ENCODE measurements at regions not wholly inside any gene's neighbourhood (a gene's known extent, or its start where the extent isn't known, plus 50 kb on each side); places are given as distances from the start of the nearest gene placed in this dataset.

DNA sequence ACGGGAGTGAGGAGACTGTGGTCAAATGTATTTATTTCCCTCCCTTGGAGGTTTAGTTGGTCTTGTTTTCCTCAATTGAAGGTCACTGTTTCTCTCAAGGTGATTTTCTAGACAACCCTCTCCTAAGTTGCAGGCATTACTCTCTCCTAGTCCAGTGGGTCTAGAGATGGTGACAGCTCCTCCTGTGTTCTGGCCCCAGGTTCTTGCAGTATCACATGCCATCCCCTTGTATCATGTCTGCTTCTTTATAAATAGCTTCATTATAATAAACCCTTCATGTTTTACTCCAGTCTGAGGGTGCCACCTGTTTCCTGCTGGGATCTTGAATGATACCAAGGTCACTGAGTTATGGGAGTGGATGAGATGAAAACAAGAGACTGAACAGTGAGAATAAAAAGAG is 208.0 kb upstream of the KCNN2 start:
- DNase-seq (ENCODE audit: low read depth in 2 of 2): no peak

DNA sequence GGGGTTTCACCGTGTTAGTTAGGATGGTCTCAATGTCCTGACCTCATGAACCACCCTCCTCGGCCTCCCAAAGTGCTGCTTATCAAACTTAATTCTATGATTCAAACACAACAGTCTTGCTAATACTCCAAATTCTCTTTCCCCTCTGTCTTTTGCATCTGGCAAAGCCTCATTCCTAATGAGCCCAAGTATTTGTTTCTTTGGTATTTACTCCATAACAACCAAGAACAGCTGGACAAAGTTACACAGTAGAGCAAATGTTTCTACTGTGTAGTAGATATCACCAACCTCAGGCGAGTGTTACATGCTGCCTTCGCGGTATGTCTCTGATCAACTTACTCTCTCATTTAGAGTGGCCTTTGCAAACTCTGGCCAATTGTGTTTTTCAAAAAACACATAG is 195.8 kb upstream of the KCNN2 start:
- DNase-seq (ENCODE audit: low read depth in 2 of 2): no peak

DNA sequence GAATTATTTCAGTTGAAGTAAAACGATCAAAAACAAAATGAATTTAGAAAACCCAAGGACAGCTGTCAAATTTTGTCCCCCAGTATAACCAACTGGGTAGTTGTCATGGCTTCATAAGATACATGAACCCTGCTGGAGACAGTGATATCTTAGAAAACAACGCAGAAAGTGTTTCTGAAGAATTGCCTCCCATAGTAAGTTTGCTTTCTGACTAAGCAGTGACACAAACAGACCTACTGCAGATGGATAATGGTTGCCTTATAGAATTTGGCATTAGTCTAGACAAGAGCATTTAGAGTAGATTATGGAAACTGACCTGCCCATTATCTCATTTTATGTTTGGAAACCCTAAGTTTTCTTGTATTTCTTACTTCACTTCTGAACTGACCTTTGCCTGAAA is 187.7 kb upstream of the KCNN2 start:
- DNase-seq (ENCODE audit: low read depth in 2 of 2): no peak

DNA sequence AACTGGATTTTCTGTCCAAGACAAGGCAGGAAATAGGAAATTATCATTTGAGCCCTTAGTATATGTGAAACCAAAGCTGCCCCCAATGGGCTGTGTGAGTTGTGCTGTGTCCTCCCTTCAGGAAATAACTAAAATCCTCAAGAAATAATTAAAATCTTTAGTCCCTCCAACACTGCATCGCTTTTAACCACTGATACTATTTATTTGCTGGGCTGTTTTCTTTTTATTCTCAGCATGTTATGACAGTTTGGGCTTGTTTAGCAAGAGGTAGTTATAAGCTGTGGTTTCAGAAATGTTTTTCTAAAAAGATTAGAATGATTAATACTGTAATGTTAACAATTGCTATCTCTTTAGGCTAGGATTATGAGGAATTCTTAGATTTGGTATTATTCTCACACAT is 187.0 kb upstream of the KCNN2 start:
- no peak for DNase-seq (ENCODE audit: low read depth in 2 of 2)

DNA sequence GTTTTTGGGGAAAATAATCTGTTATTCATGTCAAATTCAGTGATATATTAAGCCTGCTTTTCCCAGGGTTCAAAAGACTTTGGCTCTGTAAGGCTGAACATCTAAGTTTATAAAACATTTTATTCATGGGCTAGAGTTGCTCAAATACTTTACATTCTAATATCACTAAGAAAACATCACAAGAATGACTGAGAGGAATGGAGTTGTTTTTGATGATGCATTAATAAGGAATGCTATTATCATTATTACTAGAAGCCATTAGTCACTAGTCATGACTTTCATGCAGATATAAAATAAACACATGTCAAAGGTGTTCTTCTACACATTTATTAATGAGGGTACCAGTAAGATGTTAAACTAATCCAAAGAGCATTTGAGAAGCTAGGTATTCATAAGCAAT is 185.5 kb upstream of the KCNN2 start:
- no peak for DNase-seq (ENCODE audit: low read depth in 2 of 2)

- no peak for DNase-seq (ENCODE audit: low read depth in 2 of 2)
Measured at GRCh38 chr5:114179134-114179533, 182.7 kb upstream of the KCNN2 start.

GRCh38 chr5:114184006-114184405 is 177.9 kb upstream of the KCNN2 start:
- no peak for DNase-seq (ENCODE audit: low read depth in 2 of 2)

GRCh38 chr5:114185274-114185673 is 176.6 kb upstream of the KCNN2 start:
- no peak for DNase-seq (ENCODE audit: low read depth in 2 of 2)

DNA sequence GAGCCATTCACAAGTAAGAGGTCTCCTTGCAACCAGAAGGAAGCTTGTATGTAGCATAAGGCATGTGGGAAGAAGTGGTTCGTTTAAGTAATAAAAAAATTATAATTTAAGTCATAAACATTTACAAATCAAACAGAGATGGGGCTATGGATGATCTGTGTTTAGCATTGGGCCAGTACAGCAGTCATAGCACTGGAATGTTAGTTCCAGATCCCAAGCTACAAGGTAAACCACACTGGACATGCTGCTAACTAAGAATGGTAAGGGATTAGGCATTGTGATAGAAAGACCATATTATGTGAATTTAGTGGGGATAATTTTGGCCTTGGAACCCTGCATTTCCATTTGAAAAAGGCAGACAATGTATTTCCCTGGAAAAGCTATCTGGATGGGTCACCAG is 170.4 kb upstream of the KCNN2 start:
- DNase-seq (ENCODE audit: low read depth in 2 of 2): no peak

- no peak for DNase-seq (ENCODE audit: low read depth in 2 of 2)
Measured at GRCh38 chr5:114192108-114192507, 169.8 kb upstream of the KCNN2 start.

DNA sequence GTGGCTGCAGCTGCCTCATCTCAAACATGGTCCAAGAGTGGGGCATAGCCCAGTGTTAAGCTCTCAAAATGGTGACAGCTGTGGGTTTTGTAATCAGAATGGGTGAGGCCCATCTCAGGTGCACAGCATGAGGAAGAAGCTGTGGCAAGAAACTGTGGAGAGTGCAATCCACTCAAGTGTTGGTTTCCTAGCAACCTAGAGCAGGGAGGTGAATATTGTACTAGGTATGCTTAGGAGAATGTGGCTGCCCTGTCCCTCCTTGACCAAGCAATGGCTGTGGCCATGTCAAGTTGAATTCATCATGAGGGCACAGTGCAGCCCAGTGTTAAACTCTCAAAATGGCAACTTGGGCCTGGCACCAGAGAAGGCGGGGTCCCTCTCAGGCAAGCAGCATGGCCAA is 160.5 kb upstream of the KCNN2 start:
- no peak for DNase-seq (ENCODE audit: low read depth in 2 of 2)

- no peak for DNase-seq (ENCODE audit: low read depth in 2 of 2)
Measured at GRCh38 chr5:114204923-114205322, 156.9 kb upstream of the KCNN2 start.

GRCh38 chr5:114206640-114207039 is 155.2 kb upstream of the KCNN2 start:
- DNase-seq (ENCODE audit: low read depth in 2 of 2): no peak

GRCh38 chr5:114207615-114208014 is 154.3 kb upstream of the KCNN2 start:
- DNase-seq (ENCODE audit: low read depth in 2 of 2): no peak

DNA sequence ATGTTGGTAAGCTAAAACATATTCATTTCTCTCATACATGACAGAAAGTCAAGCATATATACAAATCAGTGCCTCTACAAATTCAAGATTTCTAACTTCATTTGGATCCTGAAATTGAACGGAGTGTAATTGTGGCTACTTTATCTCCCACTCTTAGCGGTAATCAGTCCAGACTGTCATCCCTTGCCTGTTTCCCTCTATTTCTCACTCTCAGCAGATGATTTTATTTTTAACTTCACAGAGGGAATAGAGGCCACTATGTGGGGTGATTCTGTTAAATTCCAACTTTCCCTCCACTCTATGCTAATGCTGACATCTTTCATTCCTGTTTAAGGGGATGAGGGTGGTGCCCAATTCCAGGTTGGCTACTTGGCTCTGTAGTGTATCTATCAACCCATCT is 153.8 kb upstream of the KCNN2 start:
- no peak for DNase-seq (ENCODE audit: low read depth in 2 of 2)

DNA sequence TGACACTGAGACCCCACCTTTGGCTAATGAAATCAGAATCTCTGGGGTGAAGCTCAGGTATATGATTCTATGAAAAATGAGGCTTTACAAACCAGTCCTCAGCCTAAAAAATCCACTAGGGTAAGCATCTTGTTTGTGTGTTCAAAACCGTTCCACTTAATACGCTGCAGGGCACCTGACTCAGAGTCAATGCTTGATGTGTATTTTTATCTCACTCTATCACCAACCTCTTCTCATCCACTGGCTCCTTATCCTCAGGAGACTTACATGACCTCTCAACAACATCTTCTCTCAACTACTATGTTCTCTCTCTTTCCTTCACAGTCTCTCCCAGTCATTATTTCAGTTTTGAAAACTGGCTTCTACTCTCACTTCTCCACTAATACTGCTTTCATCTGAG is 153.3 kb upstream of the KCNN2 start:
- DNase-seq (ENCODE audit: low read depth in 2 of 2): no peak

- DNase-seq (ENCODE audit: low read depth in 2 of 2): no peak
Measured at GRCh38 chr5:114210662-114211061, 151.2 kb upstream of the KCNN2 start.

DNA sequence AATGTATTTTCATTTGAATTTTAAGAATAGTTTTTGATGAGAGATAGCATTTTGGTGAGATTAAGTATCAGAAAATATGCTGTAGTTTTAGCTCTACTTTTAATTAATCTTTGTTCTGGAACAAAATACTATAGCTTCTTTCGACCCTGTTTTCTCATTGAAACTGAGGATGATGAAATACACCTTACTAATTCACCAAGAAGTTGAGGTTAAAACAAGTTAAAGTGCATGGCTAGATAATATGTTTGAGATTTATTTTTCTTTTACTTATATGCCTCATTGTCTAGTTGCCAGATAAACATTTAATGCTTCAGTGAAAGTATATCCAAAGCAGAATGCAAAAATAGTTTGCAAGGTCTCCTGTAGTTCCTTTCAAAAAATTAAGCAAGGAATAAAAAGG is 140.1 kb upstream of the KCNN2 start:
- DNase-seq (ENCODE audit: low read depth in 2 of 2): no peak

- no peak for DNase-seq (ENCODE audit: low read depth in 2 of 2)
Measured at GRCh38 chr5:114223866-114224265, 138.0 kb upstream of the KCNN2 start.

DNA sequence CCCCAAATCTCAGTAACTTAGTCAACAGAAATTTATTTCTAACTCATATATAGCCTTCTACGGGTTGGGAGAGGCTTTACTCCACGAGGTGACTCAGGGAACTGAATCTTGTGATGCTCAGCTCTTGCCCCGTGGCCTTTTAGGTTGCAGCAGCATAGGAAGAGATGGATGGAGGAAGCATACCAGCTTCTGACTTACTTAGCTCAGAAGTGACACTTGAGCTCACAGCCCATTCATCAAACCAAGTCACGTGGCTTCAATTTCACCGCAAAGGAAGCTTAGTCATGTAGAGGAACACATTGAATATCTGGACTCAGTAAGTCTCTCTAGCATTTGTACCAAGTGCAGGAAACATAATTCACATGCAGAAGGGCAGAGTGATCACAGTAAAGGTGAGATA is 124.1 kb upstream of the KCNN2 start:
- DNase-seq (ENCODE audit: low read depth in 2 of 2): no peak

- no peak for DNase-seq (ENCODE audit: low read depth in 2 of 2)
Measured at GRCh38 chr5:114238771-114239313, 123.0 kb upstream of the KCNN2 start.

GRCh38 chr5:114243281-114243971 is 118.4 kb upstream of the KCNN2 start:
- no peak for DNase-seq (ENCODE audit: low read depth in 2 of 2)

- DNase-seq (ENCODE audit: low read depth in 2 of 2): no peak
Measured at GRCh38 chr5:114243972-114244317, 117.9 kb upstream of the KCNN2 start.

GRCh38 chr5:114249823-114250222 is 112.0 kb upstream of the KCNN2 start:
- DNase-seq (ENCODE audit: low read depth in 2 of 2): no peak
